ENCODE measurements at regions not wholly inside any gene's neighbourhood (a gene's known extent, or its start where the extent isn't known, plus 50 kb on each side); places are given as distances from the start of the nearest gene placed in this dataset.

DNA sequence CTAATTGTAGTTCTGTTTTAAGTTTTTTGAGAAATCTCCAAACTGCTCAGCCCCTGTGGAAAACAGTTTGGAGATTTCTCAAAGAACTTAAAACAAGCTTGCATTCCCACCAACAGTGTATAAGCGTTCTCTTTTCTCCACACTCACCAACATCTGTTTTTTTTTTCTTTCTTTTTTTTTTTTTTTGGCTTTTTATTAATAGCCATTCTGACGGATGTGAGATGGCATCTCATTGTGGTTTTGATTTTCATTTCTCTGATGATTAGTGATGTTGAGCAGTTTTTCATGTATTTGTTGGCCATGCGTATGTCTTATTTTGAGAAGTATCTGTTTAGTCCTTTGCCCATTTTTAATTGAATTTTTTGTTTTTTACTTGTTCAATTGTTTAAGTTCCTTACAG lies 73.1 kb upstream of the COL8A1 start:
- TF ChIP-seq, protein P1, sequence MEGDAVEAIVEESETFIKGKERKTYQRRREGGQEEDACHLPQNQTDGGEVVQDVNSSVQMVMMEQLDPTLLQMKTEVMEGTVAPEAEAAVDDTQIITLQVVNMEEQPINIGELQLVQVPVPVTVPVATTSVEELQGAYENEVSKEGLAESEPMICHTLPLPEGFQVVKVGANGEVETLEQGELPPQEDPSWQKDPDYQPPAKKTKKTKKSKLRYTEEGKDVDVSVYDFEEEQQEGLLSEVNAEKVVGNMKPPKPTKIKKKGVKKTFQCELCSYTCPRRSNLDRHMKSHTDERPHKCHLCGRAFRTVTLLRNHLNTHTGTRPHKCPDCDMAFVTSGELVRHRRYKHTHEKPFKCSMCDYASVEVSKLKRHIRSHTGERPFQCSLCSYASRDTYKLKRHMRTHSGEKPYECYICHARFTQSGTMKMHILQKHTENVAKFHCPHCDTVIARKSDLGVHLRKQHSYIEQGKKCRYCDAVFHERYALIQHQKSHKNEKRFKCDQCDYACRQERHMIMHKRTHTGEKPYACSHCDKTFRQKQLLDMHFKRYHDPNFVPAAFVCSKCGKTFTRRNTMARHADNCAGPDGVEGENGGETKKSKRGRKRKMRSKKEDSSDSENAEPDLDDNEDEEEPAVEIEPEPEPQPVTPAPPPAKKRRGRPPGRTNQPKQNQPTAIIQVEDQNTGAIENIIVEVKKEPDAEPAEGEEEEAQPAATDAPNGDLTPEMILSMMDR (conservative IDR thresholded peaks at IDR 0.05; ENCODE audit: low read length), result no peak
- TF ChIP-seq EZH2phosphoT487 (IDR thresholded peaks at IDR 0.05; ENCODE audit: borderline replicate concordance), result no peak
